Heart left ventricle (tissue), 13 donors: ENCODE measurements at regions not wholly inside any gene's neighbourhood (a gene's known extent, or its start where the extent isn't known, plus 50 kb on each side); places are given as distances from the start of the nearest gene placed in this dataset.

Experiments used
- POLR2A ChIP-seq, 2 donors: fragments of 450-650 bp; IDR thresholded peaks; one replicate each; pipeline ENCODE4 v1.6.1; 2017; ENCODE audit warnings: antibody characterized with exemption in 2 of 2, mild to moderate bottlenecking in 2 of 2, moderate library complexity in 2 of 2
- TF ChIP-seq, protein P1 (sequence below), 12 donors: fragments of 200-600 bp; sonication (generic) in 4 of 12; IDR thresholded peaks; one replicate each; pipeline versions ENCODE4 v1.5.0 to v1.8.0; 2018 to 2022; ENCODE audit warnings: antibody characterized with exemption in 12 of 12, mild to moderate bottlenecking in 5 of 12
- donor health status: ischemic (EF 13 %, LVEDD 7.1; RV severe dilation, severe dysfunction).
- donor health status: DM: no; HTN: yes; CAD: no.
- donor health status: DM: no; HTN: no; CAD: no.
- donor health status: ischemic (EF 25% LVEDD 6.9; RV normal size, moderate dysfunction).
- donor health status: ischemic (EF 25% LVEDD 5.7; RV mildly dilated, moderate dysfunction).
- donor health status: ischemic (EF 35%, LVEDD 5.7; RV mildly dilated, moderate dysfunction).
- donor health status: nonischemic (EF 11% LVEDD 7.7; RV severe dilation, severe dysfunction).
- donor health status: DM: yes; HTN: yes; CAD: no.
- donor health status: PGD.
- donor health status: ischemic (EF 29% LVEDD 5.4; RV normal size, mild dysfunction).
- donor health status: nonischemic (EF 23%, LVEDD 6.1; RV moderate dilation, normal function).

DNA sequence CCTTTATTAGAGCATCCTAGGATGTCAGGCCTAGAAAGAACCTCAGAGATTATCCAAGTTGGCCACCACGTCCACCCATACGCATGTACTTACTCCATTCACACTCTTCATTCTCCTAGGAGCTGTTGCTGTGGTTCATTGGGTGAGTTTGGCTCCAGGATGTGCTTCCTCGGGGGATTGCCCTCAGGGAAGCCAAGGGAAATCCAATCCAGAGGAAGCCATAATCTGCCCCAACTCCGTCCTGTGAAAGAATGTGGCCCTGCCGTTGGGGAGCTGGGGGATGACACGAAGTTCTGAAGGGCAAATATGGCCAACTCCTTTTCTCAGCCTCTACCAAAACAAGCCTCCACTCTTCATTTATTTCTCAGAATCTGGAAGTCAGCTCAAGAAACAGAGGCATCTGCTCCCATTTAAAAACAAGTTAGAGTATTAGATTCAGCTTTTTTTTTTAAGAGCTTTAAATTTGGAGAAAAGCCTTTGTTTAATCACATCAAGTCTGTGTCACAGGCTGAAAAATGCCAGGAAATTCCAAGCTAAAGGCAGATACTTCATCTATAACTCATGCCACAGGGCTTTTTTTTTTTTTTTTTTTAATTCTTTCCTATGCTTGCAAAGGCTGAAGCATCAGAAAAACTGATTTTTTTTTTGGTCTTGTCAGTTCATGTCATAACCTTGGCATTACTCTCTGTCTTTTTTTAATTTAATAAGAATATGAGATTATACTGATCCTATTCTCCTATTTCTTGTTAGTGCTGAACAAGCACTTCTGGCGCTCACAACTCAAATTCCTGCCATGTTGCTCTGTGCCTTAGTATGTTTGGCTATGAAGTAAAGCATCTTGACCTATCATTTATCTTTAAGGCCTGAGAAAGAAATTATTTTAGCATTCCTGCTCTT, 480.9 kb upstream of the MARCKS start:
- TF ChIP-seq POLR2A (IDR thresholded peaks at IDR 0.05): no peak
- TF ChIP-seq, protein P1, sequence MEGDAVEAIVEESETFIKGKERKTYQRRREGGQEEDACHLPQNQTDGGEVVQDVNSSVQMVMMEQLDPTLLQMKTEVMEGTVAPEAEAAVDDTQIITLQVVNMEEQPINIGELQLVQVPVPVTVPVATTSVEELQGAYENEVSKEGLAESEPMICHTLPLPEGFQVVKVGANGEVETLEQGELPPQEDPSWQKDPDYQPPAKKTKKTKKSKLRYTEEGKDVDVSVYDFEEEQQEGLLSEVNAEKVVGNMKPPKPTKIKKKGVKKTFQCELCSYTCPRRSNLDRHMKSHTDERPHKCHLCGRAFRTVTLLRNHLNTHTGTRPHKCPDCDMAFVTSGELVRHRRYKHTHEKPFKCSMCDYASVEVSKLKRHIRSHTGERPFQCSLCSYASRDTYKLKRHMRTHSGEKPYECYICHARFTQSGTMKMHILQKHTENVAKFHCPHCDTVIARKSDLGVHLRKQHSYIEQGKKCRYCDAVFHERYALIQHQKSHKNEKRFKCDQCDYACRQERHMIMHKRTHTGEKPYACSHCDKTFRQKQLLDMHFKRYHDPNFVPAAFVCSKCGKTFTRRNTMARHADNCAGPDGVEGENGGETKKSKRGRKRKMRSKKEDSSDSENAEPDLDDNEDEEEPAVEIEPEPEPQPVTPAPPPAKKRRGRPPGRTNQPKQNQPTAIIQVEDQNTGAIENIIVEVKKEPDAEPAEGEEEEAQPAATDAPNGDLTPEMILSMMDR (IDR thresholded peaks at IDR 0.05): no peak
